ENCODE measurements at regions not wholly inside any gene's neighbourhood (a gene's known extent, or its start where the extent isn't known, plus 50 kb on each side); places are given as distances from the start of the nearest gene placed in this dataset.

DNA sequence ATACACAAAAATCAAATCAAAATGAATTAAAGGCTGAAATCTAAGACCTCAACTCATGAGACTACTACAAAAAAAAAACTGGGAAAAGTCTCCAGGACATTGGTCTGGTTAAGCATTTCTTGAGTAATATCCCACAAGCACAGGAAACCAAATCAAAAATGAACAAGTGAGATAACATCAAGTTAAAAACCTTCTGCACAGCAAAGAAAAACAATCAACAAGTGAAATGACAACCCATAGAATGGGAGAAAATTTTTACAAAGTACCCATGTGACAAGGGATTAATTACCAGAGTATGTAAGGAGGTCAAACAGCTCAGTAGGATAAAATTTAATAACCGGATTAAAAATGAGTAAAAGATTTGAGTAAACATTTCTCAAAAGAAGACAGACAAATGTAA, 338.7 kb downstream of the SLC16A7 start:
- no peak for TF ChIP-seq PKNOX1 (IDR thresholded peaks at IDR 0.05)
- TF ChIP-seq SUZ12 (IDR thresholded peaks at IDR 0.05) = no peak
- TF ChIP-seq FOXA1 (IDR thresholded peaks at IDR 0.05) = no peak
- TF ChIP-seq FOXM1 (IDR thresholded peaks at IDR 0.05; ENCODE audit: borderline replicate concordance) = no peak
- TF ChIP-seq SP1 (IDR thresholded peaks at IDR 0.05) = no peak
- TF ChIP-seq ZNF384 (IDR thresholded peaks at IDR 0.05) = no peak
- no peak for TF ChIP-seq NFRKB (IDR thresholded peaks at IDR 0.05)
- TF ChIP-seq TARDBP (IDR thresholded peaks at IDR 0.05) = no peak
- no peak for TF ChIP-seq CTBP1 (IDR thresholded peaks at IDR 0.05; ENCODE audit: borderline replicate concordance)
- no peak for TF ChIP-seq FOXK2 (IDR thresholded peaks at IDR 0.05)
- TF ChIP-seq ELF4 (IDR thresholded peaks at IDR 0.05) = no peak
- TF ChIP-seq ARNT (IDR thresholded peaks at IDR 0.05) = no peak
- no peak for DNase-seq (ENCODE audit: extremely low spot score)
- CTCF ChIA-PET = no interaction called here
- POLR2A ChIA-PET = no interaction called here

DNA sequence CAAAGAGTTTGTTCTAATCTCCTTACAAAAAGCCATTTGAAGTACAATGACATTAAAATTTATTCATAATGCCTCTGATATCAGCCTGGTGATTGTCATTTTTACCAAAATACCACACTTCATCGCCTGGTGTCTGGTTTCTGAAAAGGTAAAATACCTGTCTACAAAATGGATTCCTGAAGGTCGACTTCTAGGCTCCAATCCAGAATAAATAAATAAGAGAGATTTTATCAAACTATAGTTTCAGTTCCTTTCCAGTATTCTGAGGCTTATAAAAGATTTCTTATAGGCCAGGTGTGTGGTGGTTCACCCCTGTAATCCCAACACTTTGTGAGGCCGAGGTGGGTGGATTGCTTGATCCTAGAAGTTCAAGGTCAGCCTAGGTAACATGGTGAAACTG, 340.7 kb downstream of the SLC16A7 start:
- TF ChIP-seq FOXK2 (IDR thresholded peaks at IDR 0.05) (no peak), FOXA1 (IDR thresholded peaks at IDR 0.05) (no peak), LEF1 (IDR thresholded peaks at IDR 0.05; ENCODE audit: borderline replicate concordance) (no peak), ELF4 (IDR thresholded peaks at IDR 0.05) (no peak), BHLHE40 (IDR thresholded peaks at IDR 0.05; ENCODE audit: borderline replicate concordance) (no peak), FOXM1 (IDR thresholded peaks at IDR 0.05; ENCODE audit: borderline replicate concordance) (no peak), SUZ12 (IDR thresholded peaks at IDR 0.05) (no peak), L3MBTL2 (conservative IDR thresholded peaks at IDR 0.05) (no peak), SP1 (IDR thresholded peaks at IDR 0.05) (no peak), TARDBP (IDR thresholded peaks at IDR 0.05) (no peak), ARNT (IDR thresholded peaks at IDR 0.05) (no peak)
- CTCF ChIA-PET = no interaction called here
- POLR2A ChIA-PET = no interaction called here
- no peak for DNase-seq (ENCODE audit: extremely low spot score)

DNA sequence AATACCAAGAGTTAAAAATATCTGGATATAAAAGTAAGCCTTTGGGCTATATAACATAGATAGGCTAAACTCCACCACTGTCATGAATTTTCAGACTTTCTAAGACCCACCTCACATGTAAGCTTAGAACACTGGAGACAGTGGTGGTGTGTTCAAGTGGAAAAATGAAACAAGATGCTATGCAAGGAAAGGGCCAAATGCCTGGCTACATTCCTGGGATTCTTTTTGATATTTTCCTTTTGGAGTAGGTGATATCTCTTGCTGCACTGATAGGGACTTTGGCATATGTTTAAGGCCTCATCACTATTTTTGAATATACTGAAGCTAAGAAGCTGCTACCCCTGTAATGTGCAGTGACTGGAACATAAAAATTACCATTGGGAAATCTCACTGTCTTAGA, 341.3 kb downstream of the SLC16A7 start:
- ChIA-PET CTCF (no interaction called here), POLR2A (no interaction called here)
- DNase-seq (ENCODE audit: extremely low spot score) = no peak
- TF ChIP-seq L3MBTL2 (conservative IDR thresholded peaks at IDR 0.05) (no peak), ARNT (IDR thresholded peaks at IDR 0.05) (no peak), BHLHE40 (IDR thresholded peaks at IDR 0.05; ENCODE audit: borderline replicate concordance) (no peak), NFRKB (IDR thresholded peaks at IDR 0.05) (no peak)

- POLR2A ChIA-PET = no interaction called here
- CTCF ChIA-PET = no interaction called here
These were observed 342.5 kb downstream of the SLC16A7 start for GRCh38 chr12:59938190-59938962.

DNA sequence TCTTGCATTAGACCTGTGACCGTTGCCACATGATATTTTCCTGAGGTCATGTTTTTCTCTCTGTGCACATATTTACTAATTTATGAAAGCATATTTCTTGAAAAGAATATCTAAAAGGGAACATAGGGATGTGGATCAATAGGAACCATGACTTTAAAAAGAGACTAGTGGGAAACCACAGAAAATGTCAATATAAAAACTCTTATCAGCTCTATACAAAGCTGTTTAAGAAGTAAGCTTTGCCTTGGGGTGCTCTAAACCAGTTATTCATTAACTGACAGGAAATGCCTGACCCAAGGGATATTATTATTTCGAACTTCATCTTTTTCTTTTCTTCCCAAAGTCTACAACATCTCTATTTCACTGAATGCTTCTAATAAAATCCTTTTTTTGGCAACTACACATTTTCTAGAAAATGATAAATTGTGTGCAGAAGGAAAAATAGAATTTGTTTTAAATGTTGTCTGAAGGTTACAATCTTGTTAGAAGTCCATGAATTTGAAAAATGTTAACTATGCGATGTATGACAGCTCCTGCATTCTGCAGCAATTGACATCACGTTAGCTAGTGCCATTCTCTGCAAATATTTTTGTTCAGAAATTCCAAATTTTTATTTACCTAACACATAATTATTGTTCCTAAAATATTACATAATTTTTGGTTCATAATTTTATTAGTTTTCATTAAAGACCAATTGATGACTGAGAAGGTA, 345.0 kb downstream of the SLC16A7 start:
- ChIA-PET CTCF (no interaction called here), POLR2A (no interaction called here)
- no peak for TF ChIP-seq PKNOX1 (IDR thresholded peaks at IDR 0.05)
- TF ChIP-seq SUZ12 (IDR thresholded peaks at IDR 0.05) = no peak
- no peak for TF ChIP-seq SP1 (IDR thresholded peaks at IDR 0.05)
- no peak for TF ChIP-seq HDGF (IDR thresholded peaks at IDR 0.05; ENCODE audit: borderline replicate concordance)
- no peak for TF ChIP-seq BHLHE40 (IDR thresholded peaks at IDR 0.05; ENCODE audit: borderline replicate concordance)
- TF ChIP-seq FOXA1 (IDR thresholded peaks at IDR 0.05) = no peak
- TF ChIP-seq ZNF384 (IDR thresholded peaks at IDR 0.05) = no peak
- TF ChIP-seq L3MBTL2 (conservative IDR thresholded peaks at IDR 0.05) = no peak
- TF ChIP-seq FOXM1 (IDR thresholded peaks at IDR 0.05; ENCODE audit: borderline replicate concordance) = no peak
- TF ChIP-seq TARDBP (IDR thresholded peaks at IDR 0.05) = no peak
- TF ChIP-seq FOXK2 (IDR thresholded peaks at IDR 0.05) = no peak
- no peak for TF ChIP-seq ELF4 (IDR thresholded peaks at IDR 0.05)
- no peak for TF ChIP-seq CTBP1 (IDR thresholded peaks at IDR 0.05; ENCODE audit: borderline replicate concordance)
- DNase-seq (ENCODE audit: extremely low spot score) = no peak

More at GRCh38 chr12:59938190-59938962, 342.5 kb downstream of the SLC16A7 start:
- TF ChIP-seq CTBP1 (IDR thresholded peaks at IDR 0.05; ENCODE audit: borderline replicate concordance) = no peak
- TF ChIP-seq L3MBTL2 (conservative IDR thresholded peaks at IDR 0.05) = no peak
- TF ChIP-seq ELF4 (IDR thresholded peaks at IDR 0.05) = no peak
- no peak for TF ChIP-seq ZNF384 (IDR thresholded peaks at IDR 0.05)
- no peak for TF ChIP-seq SP1 (IDR thresholded peaks at IDR 0.05)
- no peak for TF ChIP-seq LEF1 (IDR thresholded peaks at IDR 0.05; ENCODE audit: borderline replicate concordance)
- no peak for TF ChIP-seq ARNT (IDR thresholded peaks at IDR 0.05)
- TF ChIP-seq PKNOX1 (IDR thresholded peaks at IDR 0.05) = no peak
- no peak for TF ChIP-seq FOXK2 (IDR thresholded peaks at IDR 0.05)
- TF ChIP-seq FOXA1 (IDR thresholded peaks at IDR 0.05) = no peak
- no peak for TF ChIP-seq SUZ12 (IDR thresholded peaks at IDR 0.05)
- no peak for TF ChIP-seq HDGF (IDR thresholded peaks at IDR 0.05; ENCODE audit: borderline replicate concordance)
- no peak for TF ChIP-seq NFRKB (IDR thresholded peaks at IDR 0.05)
- TF ChIP-seq TARDBP (IDR thresholded peaks at IDR 0.05) = no peak
- no peak for TF ChIP-seq FOXM1 (IDR thresholded peaks at IDR 0.05; ENCODE audit: borderline replicate concordance)
- TF ChIP-seq BHLHE40 (IDR thresholded peaks at IDR 0.05; ENCODE audit: borderline replicate concordance) = no peak
- DNase-seq (ENCODE audit: extremely low spot score) = no peak

DNA sequence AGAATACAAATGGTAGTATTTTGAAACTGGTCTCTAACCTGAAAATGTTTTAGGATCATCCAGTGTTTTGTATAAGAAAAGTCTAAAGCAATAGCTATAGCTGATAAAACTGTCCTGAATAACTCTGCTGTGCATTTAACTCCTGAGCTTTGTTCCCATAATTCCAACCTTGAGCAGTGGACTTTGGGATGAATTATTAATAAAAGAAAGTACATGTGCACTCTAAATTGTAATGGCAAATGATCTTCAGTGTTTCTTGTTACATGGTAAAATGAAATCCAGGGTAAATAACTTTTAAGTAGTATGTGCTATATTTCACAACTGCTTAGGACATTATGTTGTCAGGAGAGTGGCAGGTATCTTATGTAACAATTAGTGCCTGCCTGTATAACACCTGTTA, 345.6 kb downstream of the SLC16A7 start:
- TF ChIP-seq NFRKB (IDR thresholded peaks at IDR 0.05) (no peak), CTBP1 (IDR thresholded peaks at IDR 0.05; ENCODE audit: borderline replicate concordance) (no peak), ZNF384 (IDR thresholded peaks at IDR 0.05) (no peak), SUZ12 (IDR thresholded peaks at IDR 0.05) (no peak), FOXA1 (IDR thresholded peaks at IDR 0.05) (no peak)
- DNase-seq (ENCODE audit: extremely low spot score) = no peak
- ChIA-PET CTCF (no interaction called here), POLR2A (no interaction called here)

Measured in HEK293T (cell line).